A673 (cell line): ENCODE measurements at regions not wholly inside any gene's neighbourhood (a gene's known extent, or its start where the extent isn't known, plus 50 kb on each side); places are given as distances from the start of the nearest gene placed in this dataset.
A peak's percentile ranks its signal among the peaks of the same experiment; 100 is the strongest.

Experiments used
- BruUV-seq: library from RNA; stranded (reverse); fragments of 400-500 nt; replicated peaks from 2 replicates; lab custom pipeline; 2021; lab: Mats Ljungman, UMichigan
- CTCF ChIA-PET: fragments of 300-600 bp; sonication (Branson Sonifier 250); formaldehyde crosslinking; loops from one replicate; lab custom pipeline; 2022; ENCODE audit warnings: antibody characterized with exemption; lab: Charles Lee
- POLR2A ChIA-PET: fragments of 300-600 bp; sonication (Branson Sonifier 250); formaldehyde crosslinking; loops from one replicate; lab custom pipeline; 2022; ENCODE audit warnings: antibody characterized with exemption; ENCODE audit not compliant: low non-redundant PET; lab: Charles Lee
- DNase-seq: peaks from one replicate; pipeline ENCODE4 v3.0.0-alpha.2; 2015; ENCODE audit warnings: low spot score
- H3K27ac ChIP-seq: fragments of 200-600 bp; sonication (generic); 2 replicates; pipeline ENCODE4 v1.5.1; 2016; ENCODE audit warnings: mixed run types, low read depth, mild to moderate bottlenecking, mixed read lengths, antibody characterized with exemption, low read length; ENCODE audit not compliant: poor library complexity, severe bottlenecking
- H3K27me3 ChIP-seq: fragments of 200-600 bp; sonication (generic); replicated peaks from 2 replicates; pipeline ENCODE4 v1.6.1; 2017; ENCODE audit warnings: mixed run types, low read depth, mild to moderate bottlenecking, mixed read lengths, antibody characterized with exemption, low read length; ENCODE audit not compliant: insufficient read depth, poor library complexity
- H3K36me3 ChIP-seq: fragments of 200-600 bp; sonication (generic); 2 replicates; pipeline ENCODE4 v1.6.1; 2016; ENCODE audit warnings: mixed run types, mild to moderate bottlenecking, mixed read lengths, antibody characterized with exemption, low read length; ENCODE audit not compliant: insufficient read depth, poor library complexity, severe bottlenecking
- H3K4me1 ChIP-seq: fragments of 200-600 bp; sonication (generic); 2 replicates; pipeline ENCODE4 v1.6.1; 2017; ENCODE audit warnings: mixed run types, mild to moderate bottlenecking, mixed read lengths, antibody characterized with exemption, low read length; ENCODE audit not compliant: insufficient read depth, poor library complexity, severe bottlenecking
- H3K4me3 ChIP-seq: fragments of 200-600 bp; sonication (generic); 2 replicates; pipeline ENCODE4 v1.5.1; 2016; ENCODE audit warnings: low read depth, mixed run types, mild to moderate bottlenecking, mixed read lengths, low read length; ENCODE audit not compliant: poor library complexity, severe bottlenecking
- H3K9me3 ChIP-seq: fragments of 200-600 bp; sonication (generic); 2 replicates; pipeline ENCODE4 v1.6.1; 2016; ENCODE audit warnings: mixed run types, low read depth, mild to moderate bottlenecking, mixed read lengths, antibody characterized with exemption, low read length; ENCODE audit not compliant: poor library complexity, severe bottlenecking
- CTCF ChIP-seq: fragments of 300-800, 200-600 bp; sonication (generic); conservative IDR thresholded peaks from 2 replicates; pipeline ENCODE4 v1.5.1; 2017; ENCODE audit warnings: low read depth, mild to moderate bottlenecking, antibody characterized with exemption, low read length, moderate library complexity, mixed read lengths
- EZH2 ChIP-seq: fragments of 200-600 bp; sonication (generic); IDR thresholded peaks from 2 replicates; pipeline ENCODE4 v1.6.1; 2017; ENCODE audit warnings: borderline replicate concordance, low read depth, mild to moderate bottlenecking, mixed read lengths, antibody characterized with exemption, low read length; ENCODE audit not compliant: poor library complexity, severe bottlenecking
- intact Hi-C: fragments of 100-400 bp; cut with micrococcal nuclease; formaldehyde crosslinking; loops from one replicate; pipeline ENCODE4 v1.10.0; 2022; ENCODE audit not compliant: unreplicated experiment

GRCh38 chr13:99659866-99660554 is 158.7 kb downstream of the TM9SF2 start:
- POLR2A ChIA-PET = no interaction called here
- BruUV-seq = no TSS peak

GRCh38 chr13:99659226-99659625 is 158.0 kb downstream of the TM9SF2 start:
- H3K4me3 ChIP-seq = peak overlapping the region; percentile 49
- no peaks in the 10 kb centered on the region for H3K27me3 ChIP-seq
- peak overlapping the region; percentile 90 for H3K27ac ChIP-seq
- no peaks in the 10 kb centered on the region for H3K36me3 ChIP-seq
- no peaks in the 10 kb centered on the region for H3K9me3 ChIP-seq
- intact Hi-C loops = loop anchor here (2.0 to 10.0 kb wide), 5 partner anchors 256 to 1326 kb away; partner anchors contain the start of gene ZIC2
- no TSS peak for BruUV-seq
- TF ChIP-seq EZH2 = no peak
- ChIA-PET POLR2A (no interaction called here), CTCF (no interaction called here)
- peaks cover 65% of the 10 kb centered on the region for H3K4me1 ChIP-seq
- no peak for DNase-seq

More at GRCh38 chr13:99659866-99660554, 158.7 kb downstream of the TM9SF2 start:
- Histone ChIP-seq H3K4me1 (peaks cover 65% of the 10 kb centered on the region), H3K9me3 (no peaks in the 10 kb centered on the region), H3K4me3 (no peak overlapping the region), H3K36me3 (no peaks in the 10 kb centered on the region), H3K27ac (peak overlapping the region; percentile 90), H3K27me3 (no peaks in the 10 kb centered on the region)
- TF ChIP-seq EZH2 (no peak), CTCF (no peak)
- no peak for DNase-seq
- intact Hi-C loops = loop anchor here (2.0 to 10.0 kb wide), 5 partner anchors 255 to 1325 kb away; partner anchors contain the start of gene ZIC2
- CTCF ChIA-PET = no interaction called here

DNA sequence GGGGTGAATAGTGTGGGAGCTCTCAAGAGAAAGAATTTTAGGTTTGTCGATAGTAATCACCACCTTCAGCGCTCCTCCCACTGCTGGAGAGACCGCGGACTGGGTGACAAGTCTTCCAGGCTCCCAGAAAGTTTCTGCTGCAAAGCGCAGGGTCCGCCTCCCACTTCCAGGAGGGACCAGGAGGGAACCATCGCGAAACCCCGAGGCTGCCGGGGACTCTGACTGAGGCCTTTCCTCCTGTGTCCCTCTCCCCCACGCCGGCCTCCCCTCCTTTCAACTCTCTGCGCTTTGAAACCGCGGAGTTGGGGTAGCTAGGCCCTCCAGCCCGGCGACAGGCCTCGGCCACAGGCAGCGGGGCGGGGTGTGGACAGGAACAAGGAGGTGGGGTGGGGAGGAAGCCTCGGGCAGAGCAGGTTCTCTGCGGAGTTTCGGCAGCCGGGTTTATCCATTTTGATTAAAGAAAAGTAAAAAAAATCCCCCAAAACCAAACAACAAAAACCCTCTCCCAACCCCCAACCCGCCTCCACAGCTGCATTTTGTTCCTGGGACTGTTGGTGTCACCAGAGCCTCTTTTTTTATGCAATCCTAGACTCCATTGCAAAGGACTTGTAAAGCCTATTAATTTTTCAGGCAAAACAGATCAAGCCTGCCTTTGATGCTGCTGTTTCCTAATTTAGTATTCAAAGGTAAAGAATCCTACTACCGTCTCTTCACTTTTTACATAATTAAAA is 157.2 kb downstream of the TM9SF2 start:
- CTCF ChIA-PET = interaction anchor here (0.8 to 1.1 kb wide), 3 partner anchors 329 to 857 kb away, joined by 3 read pairs; no protein-coding TSS in a partner anchor
- H3K9me3 ChIP-seq = no peaks in the 10 kb centered on the region
- H3K4me3 ChIP-seq = peak overlapping the region; percentile 49
- TF ChIP-seq CTCF (peak; percentile 73), EZH2 (no peak)
- peak; percentile 92 for DNase-seq
- H3K4me1 ChIP-seq = peaks cover 62% of the 10 kb centered on the region
- H3K27me3 ChIP-seq = no peaks in the 10 kb centered on the region
- BruUV-seq = TSS peak; percentile 63
- peak overlapping the region; percentile 90 for H3K27ac ChIP-seq
- POLR2A ChIA-PET = no interaction called here
- intact Hi-C loops = loop anchor here (1.0 to 10.0 kb wide), 6 partner anchors 256 to 1326 kb away; partner anchors contain the start of gene ZIC2
- H3K36me3 ChIP-seq = no peaks in the 10 kb centered on the region
